ENCODE measurements at regions not wholly inside any gene's neighbourhood (a gene's known extent, or its start where the extent isn't known, plus 50 kb on each side); places are given as distances from the start of the nearest gene placed in this dataset.

DNA sequence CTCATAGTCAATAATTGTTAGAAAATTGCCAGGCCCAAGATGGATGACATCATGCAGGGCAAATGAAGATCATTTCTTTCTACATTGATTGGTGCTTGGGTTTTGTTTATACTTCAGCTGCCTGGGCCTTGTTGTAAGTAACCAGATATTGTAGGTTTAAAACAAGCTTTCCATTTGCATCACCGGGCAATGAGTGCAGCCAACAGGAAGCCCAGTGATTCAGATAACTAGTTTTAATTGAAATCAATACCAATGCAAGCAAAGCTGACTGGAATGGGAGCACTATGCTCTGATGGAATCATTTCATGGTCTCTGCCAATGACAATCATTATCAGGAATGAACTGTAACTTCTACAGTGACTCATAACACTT lies 279.3 kb downstream of the DUSP6 start:
- no peak for FAIRE-seq
- no peaks in the 10 kb centered on the region for H3K27me3 ChIP-seq (ENCODE audit: control insufficient read depth, insufficient read depth, low read length)
- no peak overlapping the region for H3K4me3 ChIP-seq (ENCODE audit: low read depth, low read length)
- no peak for TF ChIP-seq CTCF (IDR thresholded peaks at IDR 0.05; ENCODE audit: insufficient read depth, low read length, severe bottlenecking)
- peak; percentile 87 for DNase-seq (ENCODE audit: low read depth)
- no peaks in the 10 kb centered on the region for H3K36me3 ChIP-seq (ENCODE audit: control insufficient read depth, insufficient read depth, low read length)

GRCh38 chr12:89072294-89073026 lies 279.8 kb downstream of the DUSP6 start:
- no peak overlapping the region for H3K4me3 ChIP-seq (ENCODE audit: low read depth, low read length)
- no peaks in the 10 kb centered on the region for H3K36me3 ChIP-seq (ENCODE audit: control insufficient read depth, insufficient read depth, low read length)
- TF ChIP-seq CTCF (IDR thresholded peaks at IDR 0.05; ENCODE audit: insufficient read depth, low read length, severe bottlenecking) = no peak
- H3K27me3 ChIP-seq (ENCODE audit: control insufficient read depth, insufficient read depth, low read length) = no peaks in the 10 kb centered on the region
- FAIRE-seq = no peak
- no peak for DNase-seq (ENCODE audit: low read depth)

GRCh38 chr12:89070603-89071002 lies 281.7 kb downstream of the DUSP6 start:
- no peak for FAIRE-seq
- TF ChIP-seq CTCF (IDR thresholded peaks at IDR 0.05; ENCODE audit: insufficient read depth, low read length, severe bottlenecking) = no peak
- Histone ChIP-seq H3K27me3 (ENCODE audit: control insufficient read depth, insufficient read depth, low read length) (no peaks in the 10 kb centered on the region), H3K4me3 (ENCODE audit: low read depth, low read length) (no peak overlapping the region), H3K36me3 (ENCODE audit: control insufficient read depth, insufficient read depth, low read length) (no peaks in the 10 kb centered on the region)
- DNase-seq (ENCODE audit: low read depth) = peak; percentile 43

DNA sequence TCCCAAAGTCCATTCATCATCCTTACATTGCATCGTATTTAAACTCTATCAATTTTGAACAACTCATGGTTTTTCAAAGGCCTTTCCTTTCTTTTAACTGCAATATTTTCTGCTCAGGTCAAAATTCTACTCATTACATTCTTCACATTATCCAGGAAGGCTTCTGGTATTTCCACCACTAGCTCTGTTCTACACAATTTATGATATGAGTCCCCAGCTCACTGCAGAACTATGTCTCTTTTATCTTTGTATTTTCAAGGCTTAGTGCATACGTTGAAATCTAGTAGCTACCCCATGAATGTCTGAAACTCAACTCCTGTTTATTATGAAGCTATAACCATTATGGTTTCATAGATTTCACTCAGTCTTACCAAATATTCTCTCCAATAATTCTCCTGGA lies 282.9 kb downstream of the DUSP6 start:
- H3K4me3 ChIP-seq (ENCODE audit: low read depth, low read length) = no peak overlapping the region
- FAIRE-seq (no peak), DNase-seq (ENCODE audit: low read depth) (no peak)
- no peak for TF ChIP-seq CTCF (IDR thresholded peaks at IDR 0.05; ENCODE audit: insufficient read depth, low read length, severe bottlenecking)
- no peaks in the 10 kb centered on the region for H3K36me3 ChIP-seq (ENCODE audit: control insufficient read depth, insufficient read depth, low read length)
- no peaks in the 10 kb centered on the region for H3K27me3 ChIP-seq (ENCODE audit: control insufficient read depth, insufficient read depth, low read length)

DNA sequence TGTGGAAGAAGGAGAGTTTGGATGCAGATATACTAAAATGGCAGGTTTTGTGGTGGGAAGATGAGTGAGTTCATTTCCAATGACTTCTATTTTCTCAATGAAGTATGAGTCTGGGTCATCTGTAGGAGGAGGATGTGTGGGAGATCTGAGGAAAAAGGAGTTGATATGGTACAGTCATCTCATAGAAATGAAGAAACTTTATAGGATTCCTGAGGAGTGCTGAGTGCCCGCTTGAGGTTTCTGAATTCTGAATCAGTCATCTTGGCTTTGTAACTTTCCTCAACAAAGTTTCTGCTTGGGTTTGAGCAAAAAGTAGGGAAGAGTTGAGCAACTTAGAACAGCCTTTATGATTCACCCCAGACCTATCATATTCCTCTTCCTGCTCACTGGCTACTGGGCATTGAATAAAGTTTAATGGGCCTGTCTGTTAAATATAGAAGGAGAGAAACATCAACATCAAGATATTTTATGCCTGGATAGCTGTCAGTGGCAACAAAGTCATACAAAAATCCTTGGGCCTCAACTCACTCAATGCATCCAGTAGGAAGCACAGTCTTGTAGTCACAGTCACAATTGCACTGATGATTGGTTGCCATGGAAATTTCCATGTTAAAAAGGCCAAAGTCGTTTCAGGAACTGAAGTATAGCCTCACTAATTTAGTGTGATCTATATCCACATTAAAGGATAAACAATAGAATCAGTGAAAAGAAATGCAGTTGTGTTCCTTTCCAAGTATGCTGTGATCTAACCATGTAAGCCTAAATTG lies 284.7 kb downstream of the DUSP6 start:
- FAIRE-seq (no peak), DNase-seq (ENCODE audit: low read depth) (peak; percentile 98)
- no peaks in the 10 kb centered on the region for H3K27me3 ChIP-seq (ENCODE audit: control insufficient read depth, insufficient read depth, low read length)
- H3K4me3 ChIP-seq (ENCODE audit: low read depth, low read length) = no peak overlapping the region
- H3K36me3 ChIP-seq (ENCODE audit: control insufficient read depth, insufficient read depth, low read length) = no peaks in the 10 kb centered on the region
- no peak for TF ChIP-seq CTCF (IDR thresholded peaks at IDR 0.05; ENCODE audit: insufficient read depth, low read length, severe bottlenecking)
